ENCODE measurements at regions not wholly inside any gene's neighbourhood (a gene's known extent, or its start where the extent isn't known, plus 50 kb on each side); places are given as distances from the start of the nearest gene placed in this dataset.

DNA sequence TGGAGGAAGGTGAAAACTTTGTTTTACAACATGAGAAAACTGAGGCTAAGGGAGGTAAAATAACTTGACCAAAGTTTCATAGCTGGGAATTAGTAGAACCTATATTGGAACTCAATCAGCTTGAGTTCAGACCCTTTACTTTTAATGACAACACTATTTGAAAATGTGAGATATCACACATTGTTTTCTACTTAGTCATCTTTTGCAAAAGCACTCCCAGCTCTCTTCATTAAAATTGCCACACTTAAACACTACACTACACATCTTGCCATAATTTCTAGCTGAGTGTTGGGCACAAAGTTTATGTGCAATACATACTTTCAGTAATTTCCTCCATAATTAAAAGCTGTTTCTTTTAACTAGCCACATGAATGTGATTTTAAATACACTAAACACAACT, 230.4 kb upstream of the DCBLD2 start:
- H3K27me3 ChIP-seq, result no peaks in the 10 kb centered on the region
- no peak for DNase-seq (ENCODE audit: low spot score)

DNA sequence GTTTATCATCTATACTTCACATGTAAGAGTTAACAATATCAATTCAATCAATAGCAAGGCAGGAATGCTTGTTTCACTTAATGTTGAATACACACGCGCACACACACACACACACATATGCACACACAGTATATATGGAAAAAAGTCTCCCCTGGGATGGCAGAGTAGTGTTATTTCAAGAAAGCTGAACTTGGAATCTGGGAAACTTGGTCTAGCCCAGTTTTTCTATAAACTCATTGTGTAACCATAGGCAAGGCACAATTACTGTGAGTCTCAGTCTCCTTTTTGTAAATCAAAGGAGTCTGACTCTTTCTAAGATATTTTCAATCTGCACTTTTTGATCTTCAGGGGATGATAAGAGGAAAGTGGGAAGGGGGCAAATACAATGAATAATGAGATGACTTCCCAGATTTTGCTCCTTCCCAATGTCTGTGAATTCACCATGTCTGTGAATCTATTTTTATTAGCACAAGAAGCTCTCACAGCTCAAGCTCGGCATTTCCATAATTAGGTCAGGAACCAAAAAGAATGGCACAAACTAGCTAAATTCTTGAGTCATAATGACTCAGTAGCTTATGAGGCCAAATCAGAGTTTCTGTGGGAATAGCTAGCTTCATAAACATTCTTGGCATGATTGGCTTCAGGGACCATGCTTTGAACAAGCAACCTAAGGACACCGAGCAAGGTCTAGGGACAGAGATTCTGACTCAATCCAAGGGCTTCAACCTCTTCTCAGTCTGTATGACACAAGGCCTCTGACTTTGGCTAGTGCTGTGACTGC, 227.4 kb upstream of the DCBLD2 start:
- Histone ChIP-seq H3K27me3 (no peaks in the 10 kb centered on the region), H3K9me3 (ENCODE audit: low read depth) (no peaks in the 10 kb centered on the region), H3K4me2 (no peak overlapping the region), H3K9ac (no peak overlapping the region), H3K36me3 (no peaks in the 10 kb centered on the region), H3K4me3 (no peak overlapping the region), H3K27ac (no peak overlapping the region), H3K4me1 (no peaks in the 10 kb centered on the region), H2AFZ (replicated peaks) (no peak overlapping the region), H3F3A (ENCODE audit: low read depth) (no peaks in the 10 kb centered on the region), H4K20me1 (ENCODE audit: low read depth) (no peaks in the 10 kb centered on the region), H3K79me2 (ENCODE audit: low read depth) (no peaks in the 10 kb centered on the region)
- Mint-ChIP-seq H3K9me3 (no peaks in the 10 kb centered on the region), H3K4me1 (no peaks in the 10 kb centered on the region), H3K27ac (no peak overlapping the region), H3K27me3 (ENCODE audit: insufficient read depth, low read depth) (no peaks in the 10 kb centered on the region), H3K4me3 (no peak overlapping the region), H3K36me3 (no peaks in the 10 kb centered on the region)
- TF ChIP-seq, protein P1, sequence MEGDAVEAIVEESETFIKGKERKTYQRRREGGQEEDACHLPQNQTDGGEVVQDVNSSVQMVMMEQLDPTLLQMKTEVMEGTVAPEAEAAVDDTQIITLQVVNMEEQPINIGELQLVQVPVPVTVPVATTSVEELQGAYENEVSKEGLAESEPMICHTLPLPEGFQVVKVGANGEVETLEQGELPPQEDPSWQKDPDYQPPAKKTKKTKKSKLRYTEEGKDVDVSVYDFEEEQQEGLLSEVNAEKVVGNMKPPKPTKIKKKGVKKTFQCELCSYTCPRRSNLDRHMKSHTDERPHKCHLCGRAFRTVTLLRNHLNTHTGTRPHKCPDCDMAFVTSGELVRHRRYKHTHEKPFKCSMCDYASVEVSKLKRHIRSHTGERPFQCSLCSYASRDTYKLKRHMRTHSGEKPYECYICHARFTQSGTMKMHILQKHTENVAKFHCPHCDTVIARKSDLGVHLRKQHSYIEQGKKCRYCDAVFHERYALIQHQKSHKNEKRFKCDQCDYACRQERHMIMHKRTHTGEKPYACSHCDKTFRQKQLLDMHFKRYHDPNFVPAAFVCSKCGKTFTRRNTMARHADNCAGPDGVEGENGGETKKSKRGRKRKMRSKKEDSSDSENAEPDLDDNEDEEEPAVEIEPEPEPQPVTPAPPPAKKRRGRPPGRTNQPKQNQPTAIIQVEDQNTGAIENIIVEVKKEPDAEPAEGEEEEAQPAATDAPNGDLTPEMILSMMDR (IDR thresholded peaks at IDR 0.05), result no peak
- TF ChIP-seq EZH2 (IDR thresholded peaks at IDR 0.05) (no peak), EZH2phosphoT487 (IDR thresholded peaks at IDR 0.05) (no peak)
- no peak for DNase-seq (ENCODE audit: low spot score)

More for the DNA sequence above, 230.4 kb upstream of the DCBLD2 start:
- TF ChIP-seq EZH2phosphoT487 (IDR thresholded peaks at IDR 0.05), result no peak
- no peak for TF ChIP-seq EZH2 (IDR thresholded peaks at IDR 0.05)
- TF ChIP-seq, protein P1 (IDR thresholded peaks at IDR 0.05), result no peak
- Histone ChIP-seq H3K4me3 (no peak overlapping the region), H3K79me2 (ENCODE audit: low read depth) (no peaks in the 10 kb centered on the region), H4K20me1 (ENCODE audit: low read depth) (no peaks in the 10 kb centered on the region), H3K9me3 (ENCODE audit: low read depth) (no peaks in the 10 kb centered on the region), H3K4me1 (no peaks in the 10 kb centered on the region), H3K27ac (no peak overlapping the region), H3K9ac (no peak overlapping the region), H3F3A (ENCODE audit: low read depth) (no peaks in the 10 kb centered on the region), H3K36me3 (no peaks in the 10 kb centered on the region), H2AFZ (replicated peaks) (no peak overlapping the region), H3K4me2 (no peak overlapping the region)
- Mint-ChIP-seq H3K4me3 (no peak overlapping the region), H3K9me3 (no peaks in the 10 kb centered on the region), H3K27ac (no peak overlapping the region), H3K4me1 (no peaks in the 10 kb centered on the region), H3K27me3 (ENCODE audit: insufficient read depth, low read depth) (no peaks in the 10 kb centered on the region), H3K36me3 (no peaks in the 10 kb centered on the region)

DNA sequence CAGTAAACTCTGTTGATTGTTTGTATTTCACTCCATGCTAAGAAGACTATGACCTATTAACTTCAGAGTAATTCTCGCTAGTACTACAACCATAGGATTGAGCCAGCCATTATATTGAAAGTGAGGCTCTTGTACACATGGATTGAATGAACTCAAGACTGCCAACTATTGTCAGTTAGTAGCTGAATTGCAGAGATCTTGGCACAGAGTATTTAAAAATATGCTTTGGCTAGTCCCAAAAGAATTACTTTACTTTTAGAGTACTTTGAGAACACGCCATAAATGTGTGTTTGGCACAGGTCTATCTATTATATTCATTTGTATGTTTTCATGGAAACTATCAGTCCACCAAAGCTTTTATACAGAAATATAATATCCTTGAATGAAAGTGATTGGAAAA, 226.7 kb upstream of the DCBLD2 start:
- no peak for DNase-seq (ENCODE audit: low spot score)
- Mint-ChIP-seq H3K9me3 (no peaks in the 10 kb centered on the region), H3K27me3 (ENCODE audit: insufficient read depth, low read depth) (no peaks in the 10 kb centered on the region), H3K4me1 (no peaks in the 10 kb centered on the region), H3K36me3 (no peaks in the 10 kb centered on the region), H3K4me3 (no peak overlapping the region), H3K27ac (no peak overlapping the region)
- H2AFZ ChIP-seq (replicated peaks), result no peak overlapping the region
- H3K9ac ChIP-seq, result no peak overlapping the region
- no peak overlapping the region for H3K27ac ChIP-seq
- H3K36me3 ChIP-seq, result no peaks in the 10 kb centered on the region
- H3K9me3 ChIP-seq (ENCODE audit: low read depth), result no peaks in the 10 kb centered on the region
- no peaks in the 10 kb centered on the region for H3K27me3 ChIP-seq
- no peak for TF ChIP-seq EZH2 (IDR thresholded peaks at IDR 0.05)
- TF ChIP-seq, protein P1 (IDR thresholded peaks at IDR 0.05), result no peak
- TF ChIP-seq EZH2phosphoT487 (IDR thresholded peaks at IDR 0.05), result no peak
- no peak overlapping the region for H3K4me2 ChIP-seq
- H3F3A ChIP-seq (ENCODE audit: low read depth), result no peaks in the 10 kb centered on the region
- H3K79me2 ChIP-seq (ENCODE audit: low read depth), result no peaks in the 10 kb centered on the region
- H4K20me1 ChIP-seq (ENCODE audit: low read depth), result no peaks in the 10 kb centered on the region
- no peaks in the 10 kb centered on the region for H3K4me1 ChIP-seq
- H3K4me3 ChIP-seq, result no peak overlapping the region

Data from neural progenitor cell (in vitro differentiated cells).